OCI-LY7 (cell line): ENCODE measurements at regions not wholly inside any gene's neighbourhood (a gene's known extent, or its start where the extent isn't known, plus 50 kb on each side); places are given as distances from the start of the nearest gene placed in this dataset. TPM values are rescaled to one million over a fixed set of nuclear protein-coding genes. Genes with fewer than 3 reads are reported as not detected.

ENCODE experiments used
- BruUV-seq: library from RNA; stranded (reverse); fragments of 400-500 nt; replicated peaks from 2 replicates; lab custom pipeline; 2021; lab: Mats Ljungman, UMichigan
- CTCF ChIA-PET: fragments of 300-600 bp; sonication (Branson Sonifier 250); formaldehyde crosslinking; loops from one replicate; lab custom pipeline; 2022; ENCODE audit warnings: antibody characterized with exemption; ENCODE audit not compliant: unreplicated experiment; lab: Charles Lee
- POLR2A ChIA-PET: fragments of 300-600 bp; sonication (Branson Sonifier 250); formaldehyde crosslinking; loops from one replicate; lab custom pipeline; 2022; ENCODE audit warnings: antibody characterized with exemption; lab: Charles Lee
- DNase-seq: peaks from one replicate; pipeline ENCODE4 v3.0.0-alpha.2; 2015; ENCODE audit warnings: low spot score
- H2AFZ ChIP-seq: fragments of 200-600 bp; sonication (generic), shearing (Covaris generic); 2 replicates; pipeline ENCODE4 v1.6.1; 2014; ENCODE audit warnings: mild to moderate bottlenecking, antibody characterized with exemption, low read length, moderate library complexity
- H3K27ac ChIP-seq: fragments of 200-600 bp; sonication (generic); 2 replicates; pipeline ENCODE4 v1.5.1; 2014; ENCODE audit warnings: mixed run types, low read depth, mild to moderate bottlenecking, moderate library complexity, low read length, inconsistent platforms; ENCODE audit not compliant: poor library complexity, severe bottlenecking
- H3K36me3 ChIP-seq: fragments of 200-600 bp; sonication (generic); 2 replicates; pipeline ENCODE4 v1.6.1; 2014; ENCODE audit warnings: mild to moderate bottlenecking, antibody characterized with exemption, low read length, moderate library complexity, mixed read lengths; ENCODE audit not compliant: insufficient read depth
- H3K4me1 ChIP-seq: fragments of 200-600 bp; sonication (generic); 2 replicates; pipeline ENCODE4 v1.5.1; 2014; ENCODE audit warnings: mild to moderate bottlenecking, low read length; ENCODE audit not compliant: insufficient read depth, poor library complexity, severe bottlenecking
- H3K4me2 ChIP-seq: fragments of 200-600 bp; sonication (generic); 2 replicates; pipeline ENCODE4 v1.6.1; 2014; ENCODE audit warnings: mild to moderate bottlenecking, low read length
- H3K4me3 ChIP-seq: fragments of 200-600 bp; sonication (generic); 2 replicates; pipeline ENCODE4 v1.5.1; 2014; ENCODE audit warnings: mild to moderate bottlenecking, low read depth, low read length; ENCODE audit not compliant: poor library complexity, severe bottlenecking
- H3K79me2 ChIP-seq: fragments of 200-600 bp; sonication (generic); 2 replicates; pipeline ENCODE4 v1.6.1; 2016; ENCODE audit warnings: low read depth, mild to moderate bottlenecking, low read length, moderate library complexity, mixed read lengths; ENCODE audit not compliant: insufficient read depth
- H3K9me2 ChIP-seq: fragments of 200-600 bp; sonication (generic); 2 replicates; pipeline ENCODE4 v1.6.1; 2016; ENCODE audit warnings: mild to moderate bottlenecking, low read length, mixed read lengths; ENCODE audit not compliant: insufficient read depth
- H3K9me3 ChIP-seq: fragments of 200-600 bp; sonication (generic); 2 replicates; pipeline ENCODE4 v1.6.1; 2014; ENCODE audit warnings: mild to moderate bottlenecking, mixed run types, low read length, mixed read lengths
- H4K20me1 ChIP-seq: fragments of 200-600 bp; sonication (generic); 2 replicates; pipeline ENCODE4 v1.6.1; 2014; ENCODE audit warnings: mild to moderate bottlenecking, antibody characterized with exemption, low read length, moderate library complexity, mixed read lengths; ENCODE audit not compliant: insufficient read depth
- CTCF ChIP-seq: fragments of 200-600 bp; sonication (generic); conservative IDR thresholded peaks from 2 replicates; pipeline ENCODE4 v1.5.1; 2014; ENCODE audit warnings: mild to moderate bottlenecking, antibody characterized with exemption, low read length, moderate library complexity, mixed read lengths
- EZH2phosphoT487 ChIP-seq: fragments of 200-600 bp; sonication (generic); IDR thresholded peaks from 2 replicates; pipeline ENCODE4 v1.6.1; 2018; ENCODE audit warnings: low read depth, borderline replicate concordance, mild to moderate bottlenecking, mixed run types, antibody characterized with exemption, low read length, moderate library complexity, mixed read lengths
- intact Hi-C: fragments of 100-400 bp; cut with micrococcal nuclease; formaldehyde crosslinking; loops from one replicate; pipeline ENCODE4 v1.10.0; 2022; ENCODE audit not compliant: unreplicated experiment
- small RNA-seq: library from RNA; depleted of rRNA; stranded (forward); fragments of <200 nt; gene quantifications from one replicate; pipeline ENCODE3, GENCODE V24; 2014

GRCh38 chr7:121446526-121446925, 50.4 kb upstream of the FAM3C start:
- intact Hi-C loops: no loop called here
- H3K4me1 ChIP-seq: peaks cover 7% of the 10 kb centered on the region
- no peaks in the 10 kb centered on the region for H3K36me3 ChIP-seq
- no peak overlapping the region for H3K4me3 ChIP-seq
- H3K4me2 ChIP-seq: no peak overlapping the region
- no peaks in the 10 kb centered on the region for H3K79me2 ChIP-seq
- TF ChIP-seq EZH2phosphoT487: no peak
- TF ChIP-seq CTCF: no peak
- no peaks in the 10 kb centered on the region for H3K9me2 ChIP-seq
- BruUV-seq: no TSS peak
- H3K9me3 ChIP-seq: no peaks in the 10 kb centered on the region
- ChIA-PET POLR2A (no interaction called here), CTCF (no interaction called here)
- DNase-seq: no peak
- H3K27ac ChIP-seq: no peak overlapping the region
- H4K20me1 ChIP-seq: no peaks in the 10 kb centered on the region
- no peak overlapping the region for H2AFZ ChIP-seq

Small RNA genes in the stretch of these regions (small RNA-seq; reads per million reads assigned to genes)
- not detected for gene RN7SKP277
